ENCODE measurements at regions not wholly inside any gene's neighbourhood (a gene's known extent, or its start where the extent isn't known, plus 50 kb on each side); places are given as distances from the start of the nearest gene placed in this dataset.

- DNase-seq (ENCODE audit: low read depth): no peak
These were observed 2016.6 kb downstream of the MAT2B start for GRCh38 chr5:165521816-165522610.

GRCh38 chr5:165525271-165525670 is 2019.9 kb downstream of the MAT2B start:
- DNase-seq (ENCODE audit: low read depth): peak; percentile 70

GRCh38 chr5:165526357-165526756 is 2020.9 kb downstream of the MAT2B start:
- DNase-seq (ENCODE audit: low read depth): no peak

- DNase-seq (ENCODE audit: low read depth): no peak
These were observed 2022.2 kb downstream of the MAT2B start for GRCh38 chr5:165527577-165527976.

- DNase-seq (ENCODE audit: low read depth): no peak
These were observed 2032.6 kb downstream of the MAT2B start for GRCh38 chr5:165538065-165538464.

- no peak for DNase-seq (ENCODE audit: low read depth)
These were observed 2054.2 kb downstream of the MAT2B start for GRCh38 chr5:165559645-165560044.

- DNase-seq (ENCODE audit: low read depth): no peak
These were observed 2055.2 kb downstream of the MAT2B start for GRCh38 chr5:165560648-165561047.

GRCh38 chr5:165565911-165566310 is 2060.5 kb downstream of the MAT2B start:
- no peak for DNase-seq (ENCODE audit: low read depth)

GRCh38 chr5:165569551-165569950 is 2064.1 kb downstream of the MAT2B start:
- no peak for DNase-seq (ENCODE audit: low read depth)

- peak; percentile 26 for DNase-seq (ENCODE audit: low read depth)
These were observed 2068.0 kb downstream of the MAT2B start for GRCh38 chr5:165573445-165573844.

- DNase-seq (ENCODE audit: low read depth): peak; percentile 4
These were observed 2068.7 kb downstream of the MAT2B start for GRCh38 chr5:165574100-165574499.

GRCh38 chr5:165576678-165577275 is 2071.4 kb downstream of the MAT2B start:
- DNase-seq (ENCODE audit: low read depth): no peak

GRCh38 chr5:165579911-165580310 is 2074.5 kb downstream of the MAT2B start:
- peak; percentile 21 for DNase-seq (ENCODE audit: low read depth)

GRCh38 chr5:165594693-165595092 is 2089.3 kb downstream of the MAT2B start:
- no peak for DNase-seq (ENCODE audit: low read depth)

- no peak for DNase-seq (ENCODE audit: low read depth)
These were observed 2097.1 kb downstream of the MAT2B start for GRCh38 chr5:165602529-165602928.

- DNase-seq (ENCODE audit: low read depth): no peak
These were observed 2101.6 kb downstream of the MAT2B start for GRCh38 chr5:165607026-165607425.

GRCh38 chr5:165609871-165610270 is 2104.5 kb downstream of the MAT2B start:
- DNase-seq (ENCODE audit: low read depth): no peak

- peak; percentile 62 for DNase-seq (ENCODE audit: low read depth)
These were observed 2111.3 kb downstream of the MAT2B start for GRCh38 chr5:165616490-165617405.

GRCh38 chr5:165617491-165617890 is 2112.1 kb downstream of the MAT2B start:
- DNase-seq (ENCODE audit: low read depth): no peak

- no peak for DNase-seq (ENCODE audit: low read depth)
These were observed 2115.0 kb downstream of the MAT2B start for GRCh38 chr5:165620394-165620793.

GRCh38 chr5:165622864-165623536 is 2117.6 kb downstream of the MAT2B start:
- DNase-seq (ENCODE audit: low read depth): peak; percentile 44
